IMR-90 (cell line): ENCODE measurements at regions not wholly inside any gene's neighbourhood (a gene's known extent, or its start where the extent isn't known, plus 50 kb on each side); places are given as distances from the start of the nearest gene placed in this dataset.

Source experiments
- BHLHE40 ChIP-seq: fragments of 150-350 bp; IDR thresholded peaks from 2 replicates; pipeline ENCODE4 v1.6.1; 2016; ENCODE audit warnings: mild to moderate bottlenecking, low read depth, low read length
- CTCF ChIP-seq: conservative IDR thresholded peaks from 2 replicates; pipeline ENCODE4 v1.5.1; 2012; ENCODE audit warnings: mild to moderate bottlenecking, low read depth, low read length, improper control_type of control experiment
- POLR2A ChIP-seq: IDR thresholded peaks from 2 replicates; pipeline ENCODE4 v1.6.1; 2012; ENCODE audit warnings: mild to moderate bottlenecking, low read depth, low read length
- RAD21 ChIP-seq: IDR thresholded peaks from 2 replicates; pipeline ENCODE4 v1.6.1; 2012; ENCODE audit warnings: low read length, improper control_type of control experiment
- RCOR1 ChIP-seq: IDR thresholded peaks from 2 replicates; pipeline ENCODE4 v1.6.1; 2012; ENCODE audit warnings: mild to moderate bottlenecking, low read length, improper control_type of control experiment; ENCODE audit not compliant: insufficient replicate concordance

- TF ChIP-seq CTCF (no peak), POLR2A (no peak), BHLHE40 (no peak), RCOR1 (no peak), RAD21 (no peak)
Observed at GRCh38 chr4:29762151-29762550, 958.0 kb upstream of the PCDH7 start.
